Neural crest cell (in vitro differentiated cells): ENCODE measurements at regions not wholly inside any gene's neighbourhood (a gene's known extent, or its start where the extent isn't known, plus 50 kb on each side); places are given as distances from the start of the nearest gene placed in this dataset.

ENCODE experiments used
- DNase-seq: peaks from one replicate; pipeline ENCODE4 v3.0.0; 2021; ENCODE audit warnings: low read depth, mixed read lengths, low spot score
- H3K27ac Mint-ChIP-seq: one replicate; pipeline ENCODE4 v1.8.0; 2021; ENCODE audit warnings: mild to moderate bottlenecking, mixed read lengths; ENCODE audit not compliant: unreplicated experiment
- H3K27me3 Mint-ChIP-seq: 2 replicates; pipeline ENCODE4 v1.8.0; 2021; ENCODE audit warnings: low read depth, mild to moderate bottlenecking, mixed read lengths
- H3K36me3 Mint-ChIP-seq: 2 replicates; pipeline ENCODE4 v1.8.0; 2021; ENCODE audit warnings: low read depth, mild to moderate bottlenecking, mixed read lengths
- H3K4me1 Mint-ChIP-seq: 2 replicates; pipeline ENCODE4 v1.8.0; 2021; ENCODE audit warnings: mixed read lengths
- H3K4me3 Mint-ChIP-seq: one replicate; pipeline ENCODE4 v1.8.0; 2021; ENCODE audit warnings: mild to moderate bottlenecking, mixed read lengths
- H3K9me3 Mint-ChIP-seq: 2 replicates; pipeline ENCODE4 v1.8.0; 2021; ENCODE audit warnings: mixed read lengths
- TF ChIP-seq, protein P1 (sequence below): fragments of 200-600 bp; sonication (generic); conservative IDR thresholded peaks from 2 replicates; pipeline ENCODE4 v1.5.0; 2021; ENCODE audit warnings: antibody characterized with exemption, mild to moderate bottlenecking

GRCh38 chr12:71208053-71208685, 50.4 kb upstream of the TSPAN8 start:
- Mint-ChIP-seq H3K4me3 (no peak overlapping the region), H3K27ac (no peak overlapping the region), H3K27me3 (no peaks in the 10 kb centered on the region), H3K4me1 (no peaks in the 10 kb centered on the region), H3K9me3 (peaks cover 16% of the 10 kb centered on the region), H3K36me3 (peaks cover 2% of the 10 kb centered on the region)
- no peak for DNase-seq
- TF ChIP-seq, protein P1, sequence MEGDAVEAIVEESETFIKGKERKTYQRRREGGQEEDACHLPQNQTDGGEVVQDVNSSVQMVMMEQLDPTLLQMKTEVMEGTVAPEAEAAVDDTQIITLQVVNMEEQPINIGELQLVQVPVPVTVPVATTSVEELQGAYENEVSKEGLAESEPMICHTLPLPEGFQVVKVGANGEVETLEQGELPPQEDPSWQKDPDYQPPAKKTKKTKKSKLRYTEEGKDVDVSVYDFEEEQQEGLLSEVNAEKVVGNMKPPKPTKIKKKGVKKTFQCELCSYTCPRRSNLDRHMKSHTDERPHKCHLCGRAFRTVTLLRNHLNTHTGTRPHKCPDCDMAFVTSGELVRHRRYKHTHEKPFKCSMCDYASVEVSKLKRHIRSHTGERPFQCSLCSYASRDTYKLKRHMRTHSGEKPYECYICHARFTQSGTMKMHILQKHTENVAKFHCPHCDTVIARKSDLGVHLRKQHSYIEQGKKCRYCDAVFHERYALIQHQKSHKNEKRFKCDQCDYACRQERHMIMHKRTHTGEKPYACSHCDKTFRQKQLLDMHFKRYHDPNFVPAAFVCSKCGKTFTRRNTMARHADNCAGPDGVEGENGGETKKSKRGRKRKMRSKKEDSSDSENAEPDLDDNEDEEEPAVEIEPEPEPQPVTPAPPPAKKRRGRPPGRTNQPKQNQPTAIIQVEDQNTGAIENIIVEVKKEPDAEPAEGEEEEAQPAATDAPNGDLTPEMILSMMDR, result no peak
